Natural killer cell treated with Interleukin-12 subunit alpha and Interleukin-12 subunit beta and Interleukin-15 and Interleukin-18, amount 100 ng/mL, for 72 hours (primary cell): ENCODE measurements at regions not wholly inside any gene's neighbourhood (a gene's known extent, or its start where the extent isn't known, plus 50 kb on each side); places are given as distances from the start of the nearest gene placed in this dataset.

Source experiments
- ATAC-seq, 2 donors: fragments of 150-1000 bp; cut with Tn5 transposase in 1 of 2; sonication (Bioruptor Pico), chemical (Tn5 transposase) in 1 of 2; 2 replicates each; pipeline ENCODE4 v1.10.0; 2021
- DNase-seq: peaks from one replicate; pipeline ENCODE4 v3.0.0; 2022; ENCODE audit warnings: low spot score
- H3K27ac Mint-ChIP-seq, 2 donors: 1 replicate in 1 of 2; 2 replicates in 1 of 2; pipeline ENCODE4 v1.8.0; 2022; ENCODE audit warnings: mixed read lengths in 2 of 2, mild to moderate bottlenecking in 1 of 2, moderate library complexity in 1 of 2
- H3K27me3 Mint-ChIP-seq, 2 donors: 1 replicate in 1 of 2; 2 replicates in 1 of 2; pipeline ENCODE4 v1.8.0; 2022; ENCODE audit warnings: mixed read lengths in 2 of 2
- H3K36me3 Mint-ChIP-seq: one replicate; pipeline ENCODE4 v1.8.0; 2022; ENCODE audit warnings: mixed read lengths
- H3K4me1 Mint-ChIP-seq, 2 donors: 1 replicate in 1 of 2; 2 replicates in 1 of 2; pipeline ENCODE4 v1.8.0; 2022; ENCODE audit warnings: low read depth in 2 of 2, mixed read lengths in 2 of 2, mild to moderate bottlenecking in 1 of 2
- H3K4me3 Mint-ChIP-seq: one replicate; pipeline ENCODE4 v1.8.0; 2022; ENCODE audit warnings: mixed read lengths
- H3K9me3 Mint-ChIP-seq: 2 replicates; pipeline ENCODE4 v1.8.0; 2022; ENCODE audit warnings: mixed read lengths

DNA sequence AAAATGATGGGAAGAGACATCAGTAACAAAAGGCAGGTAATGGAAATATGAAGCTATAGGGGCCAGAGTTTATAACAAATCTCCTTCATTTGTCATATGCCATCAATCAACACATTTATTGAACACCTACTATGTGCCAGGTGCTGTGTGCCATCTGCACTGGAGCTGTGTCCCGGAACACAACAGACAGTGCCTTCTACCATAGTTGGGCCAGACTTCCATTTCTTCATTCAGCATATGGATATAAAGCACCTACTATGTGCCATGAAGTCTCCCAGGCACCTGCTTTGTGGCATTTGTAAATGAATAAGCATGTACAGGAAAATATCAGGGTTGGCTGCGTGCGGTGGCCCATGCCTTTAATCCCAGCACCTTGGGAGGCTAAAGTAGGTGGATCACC, 112.5 kb upstream of the ERCC6L2 start:
- no peaks in the 10 kb centered on the region for H3K36me3 Mint-ChIP-seq
- peak overlapping the region in 1 of 2 donors; percentile 30 for H3K27ac Mint-ChIP-seq
- DNase-seq: no peak
- peaks cover 11 to 21% of the 10 kb centered on the region in 2 donors for H3K27me3 Mint-ChIP-seq
- peaks cover 4% of the 10 kb centered on the region for H3K9me3 Mint-ChIP-seq
- H3K4me3 Mint-ChIP-seq: no peak overlapping the region
- peaks cover 8 to 13% of the 10 kb centered on the region in 2 donors for H3K4me1 Mint-ChIP-seq
- ATAC-seq: no peak

DNA sequence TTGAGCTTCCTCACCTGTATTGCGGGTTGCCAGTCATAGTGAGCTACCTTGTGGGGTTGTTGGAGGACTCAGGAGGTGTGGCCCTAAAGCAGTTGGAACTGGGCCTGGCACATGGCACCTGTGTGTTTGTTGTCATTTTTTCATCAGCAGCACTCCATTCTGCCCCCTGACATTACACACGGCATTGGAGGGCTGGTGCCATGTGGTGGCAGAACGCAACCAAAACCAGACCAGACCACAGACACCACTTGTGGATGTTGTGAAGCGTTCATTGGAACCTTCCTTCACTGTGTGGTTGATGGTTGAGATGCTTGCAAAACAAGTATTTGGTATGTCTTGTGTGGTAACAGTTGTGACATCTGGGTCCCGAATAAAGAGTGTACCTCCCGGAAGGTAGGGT, 113.2 kb upstream of the ERCC6L2 start:
- H3K4me3 Mint-ChIP-seq: peak overlapping the region; percentile 22
- H3K4me1 Mint-ChIP-seq: peaks cover 8 to 13% of the 10 kb centered on the region in 2 donors
- H3K36me3 Mint-ChIP-seq: no peaks in the 10 kb centered on the region
- ATAC-seq (peak; percentile 87 to 88), DNase-seq (no peak)
- H3K27ac Mint-ChIP-seq: peak overlapping the region in 1 of 2 donors; percentile 30
- H3K9me3 Mint-ChIP-seq: peaks cover 4% of the 10 kb centered on the region
- H3K27me3 Mint-ChIP-seq: peaks cover 11 to 21% of the 10 kb centered on the region in 2 donors

DNA sequence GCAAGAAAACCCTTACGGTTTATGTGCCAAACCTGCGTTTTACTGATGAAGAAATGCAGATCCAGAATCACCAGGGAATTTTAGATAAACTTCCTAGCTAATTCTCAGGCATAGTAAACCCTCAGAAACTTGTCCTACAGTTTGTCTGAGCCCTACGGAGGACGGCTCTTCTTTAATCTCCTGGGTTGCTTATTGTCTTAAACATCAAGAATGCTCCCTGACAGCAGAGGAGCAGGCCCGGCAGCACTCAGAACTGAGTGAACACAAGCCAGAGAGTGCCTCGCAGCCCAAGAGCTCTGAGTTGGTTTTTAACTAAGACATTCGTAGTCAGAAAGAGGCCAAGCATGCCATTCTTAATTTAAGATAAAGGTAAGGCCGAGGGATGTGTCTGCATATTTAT, 114.7 kb upstream of the ERCC6L2 start:
- Mint-ChIP-seq H3K4me3 (no peak overlapping the region), H3K4me1 (peaks cover 8 to 13% of the 10 kb centered on the region in 2 donors), H3K27me3 (peaks cover 11 to 18% of the 10 kb centered on the region in 2 donors), H3K36me3 (no peaks in the 10 kb centered on the region), H3K9me3 (peaks cover 4% of the 10 kb centered on the region), H3K27ac (no peak overlapping the region)
- ATAC-seq (no peak), DNase-seq (no peak)

DNA sequence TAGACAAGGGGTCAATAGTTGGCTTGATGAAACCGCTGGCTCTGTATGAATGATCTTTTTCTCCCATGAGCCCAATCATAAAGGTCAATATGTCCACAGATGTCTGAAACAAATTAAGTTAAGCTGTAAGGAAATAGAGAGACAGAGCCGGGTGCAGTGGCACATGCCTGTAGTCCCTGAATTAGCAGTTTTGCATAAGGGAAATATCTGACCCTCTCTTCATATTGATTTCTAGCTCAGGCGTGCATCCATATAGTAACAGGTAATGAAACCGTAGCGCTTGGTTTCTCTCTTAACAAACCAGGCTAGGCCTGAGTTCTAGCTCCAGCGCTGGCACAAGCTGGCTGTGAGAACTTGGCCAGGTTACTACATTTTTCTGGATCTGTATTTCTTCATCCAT, 118.1 kb upstream of the ERCC6L2 start:
- DNase-seq (no peak), ATAC-seq (no peak)
- no peak overlapping the region for H3K27ac Mint-ChIP-seq
- no peak overlapping the region for H3K4me3 Mint-ChIP-seq
- H3K36me3 Mint-ChIP-seq: no peaks in the 10 kb centered on the region
- H3K4me1 Mint-ChIP-seq: peaks cover 3 to 8% of the 10 kb centered on the region in 2 donors
- H3K9me3 Mint-ChIP-seq: peaks cover under 1% of the 10 kb centered on the region
- H3K27me3 Mint-ChIP-seq: peaks cover 5 to 6% of the 10 kb centered on the region in 2 donors

DNA sequence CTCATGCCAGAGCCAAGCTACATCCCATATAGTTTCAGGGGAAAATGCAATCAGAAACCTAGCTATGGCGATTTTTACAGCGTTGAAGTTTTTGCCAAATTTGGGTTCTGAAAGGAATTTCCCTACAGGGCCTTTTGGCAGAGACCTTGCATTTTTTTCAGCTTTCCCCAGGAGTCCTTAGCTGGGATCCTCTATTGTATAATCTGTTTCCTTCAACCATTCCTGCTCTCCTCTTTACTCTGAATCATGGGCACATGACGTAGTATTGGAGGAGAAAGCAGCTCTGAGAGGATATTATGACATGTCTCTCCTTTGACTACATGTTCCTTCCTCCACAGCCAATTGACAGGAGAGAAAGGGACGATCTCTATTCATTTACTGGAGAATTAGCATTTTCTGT, 118.5 kb upstream of the ERCC6L2 start:
- ATAC-seq (no peak), DNase-seq (no peak)
- Mint-ChIP-seq H3K4me3 (no peak overlapping the region), H3K9me3 (no peaks in the 10 kb centered on the region), H3K27ac (no peak overlapping the region), H3K27me3 (peaks cover 5% of the 10 kb centered on the region in 2 donors), H3K36me3 (no peaks in the 10 kb centered on the region), H3K4me1 (peaks cover 0 to 3% of the 10 kb centered on the region in 2 donors)

DNA sequence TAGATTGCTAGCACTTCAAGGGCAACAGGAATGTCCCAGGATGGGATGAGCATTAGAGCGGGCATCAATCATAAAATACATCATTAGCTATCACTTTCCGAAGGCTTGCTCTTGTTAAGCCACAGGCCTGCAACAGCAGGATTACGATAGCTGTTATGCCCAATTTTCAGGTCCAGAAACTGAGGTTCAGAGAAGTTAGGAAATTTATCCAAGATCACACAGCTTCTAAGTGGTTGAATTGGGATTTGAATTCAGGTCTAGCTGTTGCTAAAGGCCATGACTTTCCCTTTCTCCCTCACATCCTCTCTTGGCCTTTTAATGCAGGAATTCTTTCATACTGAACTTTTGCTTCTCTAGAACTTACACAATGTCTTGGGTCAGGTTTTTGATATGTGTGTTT, 119.4 kb upstream of the ERCC6L2 start:
- H3K4me1 Mint-ChIP-seq: peaks cover 0 to under 1% of the 10 kb centered on the region in 2 donors
- peaks cover 5% of the 10 kb centered on the region in 2 donors for H3K27me3 Mint-ChIP-seq
- H3K27ac Mint-ChIP-seq: no peak overlapping the region
- H3K9me3 Mint-ChIP-seq: no peaks in the 10 kb centered on the region
- no peak overlapping the region for H3K4me3 Mint-ChIP-seq
- H3K36me3 Mint-ChIP-seq: no peaks in the 10 kb centered on the region
- ATAC-seq (no peak), DNase-seq (no peak)

DNA sequence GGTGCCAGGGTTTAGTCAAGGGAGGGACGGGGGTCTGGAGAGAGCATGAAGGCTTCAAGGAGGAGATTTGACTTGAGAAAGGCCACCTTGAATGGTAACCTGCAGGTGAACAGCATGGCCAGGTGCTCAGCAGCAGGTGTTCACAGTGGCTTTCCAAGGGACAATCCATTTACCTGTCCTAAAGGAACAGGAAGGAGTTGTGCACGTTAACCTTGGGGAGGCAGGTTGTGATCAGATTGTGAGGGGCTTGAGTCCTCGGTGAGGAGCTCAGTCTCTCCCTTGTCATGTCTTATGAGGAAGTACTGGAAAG, 120.1 kb upstream of the ERCC6L2 start:
- Mint-ChIP-seq H3K9me3 (no peaks in the 10 kb centered on the region), H3K4me3 (no peak overlapping the region), H3K4me1 (peaks cover 0 to 2% of the 10 kb centered on the region in 2 donors), H3K27ac (no peak overlapping the region), H3K27me3 (peaks cover 0 to 5% of the 10 kb centered on the region in 2 donors), H3K36me3 (no peaks in the 10 kb centered on the region)
- DNase-seq: no peak
- no peak for ATAC-seq

DNA sequence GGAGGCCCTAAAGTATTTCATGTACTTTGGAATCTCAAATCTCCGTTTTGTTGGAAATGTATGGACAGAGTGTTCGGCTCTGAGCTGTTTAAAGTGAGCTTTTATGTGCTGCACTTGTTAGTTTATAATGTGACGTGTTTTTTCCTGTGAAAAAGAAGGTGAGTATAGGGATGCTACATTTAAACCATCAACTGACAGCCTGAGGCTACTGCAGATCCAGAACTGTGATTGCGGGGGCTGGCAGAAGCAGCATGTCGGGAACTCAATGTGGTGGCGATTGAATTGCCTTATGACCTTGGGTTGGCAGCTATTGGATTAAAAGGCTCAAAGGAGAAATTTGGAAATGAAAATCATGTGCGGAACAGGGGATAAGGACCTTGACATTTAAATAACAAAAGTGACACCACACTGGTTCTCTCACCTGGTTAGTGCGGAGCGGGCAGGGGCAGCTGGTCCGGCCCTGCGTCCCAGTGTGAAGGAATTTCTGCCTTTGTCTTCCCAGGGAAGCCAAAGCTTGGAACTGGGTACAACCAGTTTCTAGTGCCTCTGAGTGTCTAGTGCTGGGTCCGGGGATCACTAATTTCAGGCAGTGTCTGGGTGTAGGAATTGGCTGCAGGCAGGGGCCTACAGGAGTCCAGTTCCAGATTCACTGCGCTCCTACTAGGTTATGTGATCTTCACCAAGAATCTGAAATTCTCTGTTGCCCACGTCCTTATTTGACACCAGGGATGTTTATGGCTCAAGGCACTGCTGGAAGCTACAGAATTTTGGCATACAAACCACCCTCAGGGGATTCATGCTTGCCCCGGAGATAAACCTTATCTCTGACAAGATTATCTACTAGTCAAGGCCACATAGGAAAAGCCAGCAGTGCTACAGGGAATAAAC, 120.7 kb upstream of the ERCC6L2 start:
- Mint-ChIP-seq H3K4me3 (no peak overlapping the region), H3K27ac (no peak overlapping the region), H3K27me3 (peaks cover 0 to 2% of the 10 kb centered on the region in 2 donors), H3K9me3 (no peaks in the 10 kb centered on the region), H3K4me1 (peaks cover under 1 to 2% of the 10 kb centered on the region in 2 donors), H3K36me3 (no peaks in the 10 kb centered on the region)
- DNase-seq (no peak), ATAC-seq (no peak)

DNA sequence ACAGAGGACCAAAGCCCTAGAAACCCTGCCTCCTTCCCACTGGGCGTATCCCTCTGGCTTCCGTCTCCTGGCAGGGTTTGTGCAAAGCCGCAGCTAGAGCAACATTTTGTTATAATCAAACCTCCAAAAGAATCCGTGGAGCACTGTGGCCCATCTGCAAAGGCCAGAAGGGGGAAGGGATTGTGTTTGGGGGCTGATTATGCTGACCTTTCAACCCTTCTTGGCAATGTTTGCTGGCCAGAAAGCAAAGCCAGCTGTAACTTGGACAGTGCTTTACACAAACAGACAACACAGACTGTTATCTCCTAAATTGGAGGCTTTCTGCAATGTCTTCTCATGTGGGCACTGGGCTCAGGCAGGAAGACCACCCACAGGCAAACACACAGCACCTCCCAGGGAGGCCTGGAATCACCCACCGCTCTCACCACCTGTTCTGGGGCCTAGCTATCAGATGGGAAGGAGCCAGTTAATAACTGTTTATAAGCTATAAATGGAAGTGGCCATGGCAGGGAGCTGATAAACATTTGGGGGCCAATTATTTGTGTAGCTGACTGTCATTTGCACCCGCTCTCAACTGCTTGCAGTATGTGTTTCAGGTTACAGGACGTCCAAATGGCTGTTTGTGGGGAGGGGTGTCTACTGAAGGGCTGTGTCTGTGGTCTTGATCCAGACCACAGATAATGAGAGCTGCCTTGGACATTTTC, 121.6 kb upstream of the ERCC6L2 start:
- no peak overlapping the region for H3K27ac Mint-ChIP-seq
- H3K4me3 Mint-ChIP-seq: no peak overlapping the region
- DNase-seq (no peak), ATAC-seq (no peak)
- peaks cover 5 to 6% of the 10 kb centered on the region in 2 donors for H3K4me1 Mint-ChIP-seq
- H3K27me3 Mint-ChIP-seq: peaks cover 4 to 6% of the 10 kb centered on the region in 2 donors
- H3K9me3 Mint-ChIP-seq: no peaks in the 10 kb centered on the region
- H3K36me3 Mint-ChIP-seq: no peaks in the 10 kb centered on the region

DNA sequence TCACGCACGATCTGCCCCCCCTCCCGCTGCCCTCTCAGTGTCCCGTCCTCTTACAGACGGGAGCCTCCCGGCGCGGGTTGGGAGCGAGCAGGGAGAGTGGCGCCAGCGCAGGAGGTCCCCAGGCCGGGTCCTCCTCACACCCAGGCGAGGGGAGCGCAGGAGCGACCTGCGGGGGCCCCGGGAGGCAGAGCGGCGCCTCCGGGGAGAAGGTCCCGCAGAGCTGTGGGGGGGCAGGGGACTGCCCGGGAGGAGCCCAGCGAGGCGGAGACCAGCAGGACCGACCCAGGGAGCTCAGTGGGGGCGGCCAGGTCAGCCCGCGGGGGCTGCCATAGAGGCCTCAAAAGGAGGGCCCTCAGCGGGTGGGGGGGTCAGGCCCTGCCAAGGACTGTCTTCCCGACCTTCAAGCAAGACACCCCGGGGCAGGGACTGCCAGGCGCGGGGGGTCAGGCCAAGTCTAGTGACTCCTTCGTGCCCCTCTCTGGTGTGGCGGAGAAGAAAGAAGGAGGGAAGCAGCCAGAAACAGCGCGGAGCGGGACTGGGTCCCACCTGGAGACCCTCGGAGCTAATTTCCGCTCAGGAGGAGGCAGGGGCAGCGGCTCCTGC, 123.3 kb upstream of the ERCC6L2 start:
- Mint-ChIP-seq H3K27ac (no peak overlapping the region), H3K4me1 (peaks cover 5 to 8% of the 10 kb centered on the region in 2 donors), H3K9me3 (no peaks in the 10 kb centered on the region), H3K36me3 (no peaks in the 10 kb centered on the region), H3K27me3 (peaks cover 6 to 9% of the 10 kb centered on the region in 2 donors), H3K4me3 (no peak overlapping the region)
- no peak for DNase-seq
- peak in 1 of 2 donors; percentile 11 for ATAC-seq

DNA sequence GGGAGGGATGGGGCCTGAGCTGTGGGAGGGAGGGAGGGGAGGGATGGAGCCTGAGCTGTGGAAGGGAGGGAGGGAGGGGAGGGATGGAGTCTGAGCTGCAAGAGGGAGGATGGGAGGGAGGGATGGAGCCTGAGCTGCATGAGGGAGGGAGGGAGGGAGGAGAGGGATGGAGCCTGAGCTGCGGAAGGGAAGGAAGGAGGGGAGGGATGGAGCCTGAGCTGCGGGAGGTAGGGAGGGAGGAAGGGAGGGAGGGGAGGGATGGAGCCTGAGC, 124.0 kb upstream of the ERCC6L2 start:
- H3K27me3 Mint-ChIP-seq: peaks cover 8 to 9% of the 10 kb centered on the region in 2 donors
- no peak overlapping the region for H3K4me3 Mint-ChIP-seq
- H3K27ac Mint-ChIP-seq: no peak overlapping the region
- peaks cover 5 to 8% of the 10 kb centered on the region in 2 donors for H3K4me1 Mint-ChIP-seq
- no peak for DNase-seq
- no peak for ATAC-seq
- no peaks in the 10 kb centered on the region for H3K36me3 Mint-ChIP-seq
- no peaks in the 10 kb centered on the region for H3K9me3 Mint-ChIP-seq

DNA sequence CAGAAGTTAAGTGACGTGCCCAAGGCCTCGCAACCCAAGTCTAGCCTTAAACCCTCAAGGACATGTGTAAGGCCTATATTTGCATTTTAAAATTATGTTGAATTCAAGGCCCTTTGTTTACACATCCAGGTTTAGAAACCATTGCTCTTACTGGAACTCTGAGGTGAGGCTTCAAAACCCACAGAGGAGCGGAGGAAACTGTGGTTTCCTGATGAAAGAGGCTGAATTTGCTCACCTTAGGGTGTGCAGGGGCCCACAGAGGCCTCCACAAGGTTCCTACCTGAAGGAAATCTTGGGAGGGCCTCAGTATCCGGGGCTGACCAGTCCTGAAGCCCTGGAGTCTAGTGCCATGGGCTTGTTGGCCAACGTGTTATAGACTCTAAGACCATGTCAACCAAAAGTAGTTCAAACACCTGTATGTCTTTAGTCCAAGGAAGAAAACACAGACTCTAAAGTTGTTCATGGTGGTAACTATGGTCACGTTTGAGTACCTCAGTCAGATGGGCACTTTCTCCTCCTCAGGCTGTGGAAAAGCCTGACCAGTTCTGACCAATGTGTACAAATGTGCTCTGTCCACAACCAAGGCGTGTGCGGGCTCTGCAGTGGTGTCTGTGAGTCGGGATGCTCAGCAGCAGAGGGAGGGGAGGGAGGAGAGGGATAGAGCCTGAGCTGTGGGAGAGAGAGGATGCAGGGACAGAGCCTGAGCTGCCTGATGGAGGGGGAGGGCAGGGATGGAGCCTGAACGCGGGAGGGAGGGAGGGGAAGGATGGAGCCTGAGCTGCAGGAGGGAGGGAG, 124.6 kb upstream of the ERCC6L2 start:
- DNase-seq (no peak), ATAC-seq (peak; percentile 37 to 43)
- H3K27me3 Mint-ChIP-seq: peaks cover 12% of the 10 kb centered on the region in 2 donors
- no peaks in the 10 kb centered on the region for H3K9me3 Mint-ChIP-seq
- no peak overlapping the region for H3K27ac Mint-ChIP-seq
- peaks cover 5 to 8% of the 10 kb centered on the region in 2 donors for H3K4me1 Mint-ChIP-seq
- H3K36me3 Mint-ChIP-seq: no peaks in the 10 kb centered on the region
- H3K4me3 Mint-ChIP-seq: no peak overlapping the region

DNA sequence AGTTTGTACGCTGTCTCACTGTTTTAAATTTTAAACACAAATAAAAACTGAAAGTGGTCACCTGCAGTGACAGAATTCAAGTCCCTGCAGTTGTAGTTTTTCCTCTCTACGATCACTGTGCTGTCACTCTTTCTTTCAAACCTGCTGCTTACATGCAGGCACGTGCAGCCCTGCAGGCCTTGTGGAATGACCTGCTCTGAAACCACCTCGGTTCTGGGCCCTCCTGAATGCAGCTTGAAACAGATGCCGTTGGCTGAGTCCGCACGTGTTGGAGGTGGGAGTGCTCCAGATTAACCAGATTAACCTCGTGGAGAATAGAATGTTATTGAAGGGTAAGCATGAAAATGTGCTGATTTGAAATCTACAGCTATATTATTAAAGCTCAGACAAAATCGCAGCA, 126.0 kb upstream of the ERCC6L2 start:
- H3K27me3 Mint-ChIP-seq: peaks cover 12% of the 10 kb centered on the region in 2 donors
- H3K27ac Mint-ChIP-seq: no peak overlapping the region
- no peak overlapping the region for H3K4me3 Mint-ChIP-seq
- peaks cover 5 to 8% of the 10 kb centered on the region in 2 donors for H3K4me1 Mint-ChIP-seq
- no peaks in the 10 kb centered on the region for H3K36me3 Mint-ChIP-seq
- no peaks in the 10 kb centered on the region for H3K9me3 Mint-ChIP-seq
- no peak for ATAC-seq
- no peak for DNase-seq
